AML-193 (cell line): ENCODE measurements at regions not wholly inside any gene's neighbourhood (a gene's known extent, or its start where the extent isn't known, plus 50 kb on each side); places are given as distances from the start of the nearest gene placed in this dataset.

Experiments
- DNase-seq, 2 experiments: peaks; one replicate each; lab custom pipeline; 2025; lab: John Stamatoyannopoulos, UW

DNA sequence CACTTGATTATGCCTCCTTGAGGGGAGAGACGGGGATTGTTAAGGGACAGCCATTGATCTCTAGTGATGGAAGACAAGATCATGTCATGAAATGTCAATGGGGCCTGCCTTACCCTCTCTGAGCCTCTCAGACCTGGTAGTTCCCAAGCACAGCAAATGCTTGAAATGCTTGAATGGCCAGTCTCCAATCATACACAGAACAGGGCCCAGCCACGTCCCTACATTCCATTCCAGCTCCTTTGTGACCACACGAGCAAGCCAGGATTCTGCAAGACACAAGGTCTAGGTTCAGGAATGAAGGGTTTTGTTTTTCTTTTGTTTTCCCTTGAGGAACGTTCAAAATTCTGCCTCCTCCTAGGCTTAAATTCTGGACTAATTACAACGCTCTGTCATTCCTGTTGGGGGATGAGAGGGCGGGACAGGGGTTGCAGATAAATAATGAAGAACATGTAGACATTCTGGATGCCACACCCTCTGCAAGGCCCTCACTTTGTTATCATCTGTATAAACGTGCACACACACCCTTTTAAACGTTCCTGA is 98.1 kb upstream of the YPEL5 start:
- DNase-seq, result no peak

- no peak for DNase-seq
These were observed 91.3 kb upstream of the YPEL5 start for GRCh38 chr2:30055548-30055947.

- DNase-seq, result no peak
These were observed 86.2 kb upstream of the YPEL5 start for GRCh38 chr2:30060562-30060961.

DNA sequence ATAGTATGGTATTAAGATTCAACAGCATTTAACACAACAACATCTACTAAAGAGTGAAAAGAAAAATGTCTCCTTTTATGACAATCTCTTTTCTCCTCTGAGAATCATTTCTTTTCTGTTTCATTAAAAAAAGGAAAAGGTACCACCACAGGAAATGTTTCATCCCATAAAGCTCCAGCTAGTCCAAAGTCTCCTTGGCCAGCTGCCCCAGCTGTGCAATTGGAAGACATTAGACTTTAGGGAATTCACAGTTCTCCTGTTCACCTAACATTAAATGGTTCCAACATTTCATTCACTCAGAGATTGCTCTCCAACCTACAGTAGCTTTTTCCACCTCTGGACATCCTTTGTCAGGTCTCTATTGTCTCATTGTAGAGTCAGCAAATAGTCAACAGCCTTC is 78.7 kb upstream of the YPEL5 start:
- no peak for DNase-seq

GRCh38 chr2:30072250-30072842 is 74.5 kb upstream of the YPEL5 start:
- DNase-seq, result peak; percentile 50 to 55

GRCh38 chr2:30073523-30073922 is 73.3 kb upstream of the YPEL5 start:
- no peak for DNase-seq

DNA sequence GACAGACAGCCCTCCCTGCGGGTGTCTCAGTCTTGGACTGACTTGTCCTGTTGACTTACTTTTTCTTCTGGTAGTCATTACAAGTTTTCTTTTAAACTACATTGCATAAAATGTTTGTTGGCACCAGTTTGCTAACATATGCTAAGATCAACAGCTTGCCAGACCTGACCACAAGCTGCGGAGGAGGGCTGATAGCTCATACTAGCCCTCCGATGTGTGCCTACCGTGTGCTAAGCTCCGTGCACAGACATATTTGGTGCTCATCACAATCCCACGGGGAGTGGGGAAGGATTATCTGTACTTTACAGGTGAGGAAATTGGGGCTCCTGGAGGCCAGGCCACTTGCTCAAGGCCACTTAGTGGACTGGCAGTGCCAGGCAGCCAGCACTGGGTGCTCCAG is 72.8 kb upstream of the YPEL5 start:
- no peak for DNase-seq

- DNase-seq, result no peak
These were observed 68.3 kb upstream of the YPEL5 start for GRCh38 chr2:30078521-30078920.

DNA sequence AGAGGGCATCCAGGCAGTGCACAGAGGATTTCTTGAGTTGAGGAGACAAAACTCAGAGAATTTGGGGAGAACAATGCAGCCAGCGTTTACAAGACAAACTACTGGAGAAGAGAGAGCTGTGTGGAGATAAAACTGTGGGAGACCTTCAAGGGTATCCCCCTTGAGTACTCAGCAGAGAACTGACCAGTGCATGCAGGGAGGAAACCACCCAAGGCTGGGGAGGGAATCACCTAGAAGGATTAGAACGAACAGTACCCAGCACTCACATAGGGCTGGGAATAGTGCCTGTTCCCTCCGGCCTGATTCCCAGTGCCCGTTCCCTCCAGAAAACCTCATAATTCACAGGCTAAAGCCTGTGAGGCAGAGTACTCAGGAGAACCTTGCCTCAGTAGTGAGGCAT is 61.9 kb upstream of the YPEL5 start:
- DNase-seq, result no peak

GRCh38 chr2:30089171-30089570 is 57.6 kb upstream of the YPEL5 start:
- no peak for DNase-seq

- no peak for DNase-seq
These were observed 51.4 kb upstream of the YPEL5 start for GRCh38 chr2:30095402-30095801.

DNA sequence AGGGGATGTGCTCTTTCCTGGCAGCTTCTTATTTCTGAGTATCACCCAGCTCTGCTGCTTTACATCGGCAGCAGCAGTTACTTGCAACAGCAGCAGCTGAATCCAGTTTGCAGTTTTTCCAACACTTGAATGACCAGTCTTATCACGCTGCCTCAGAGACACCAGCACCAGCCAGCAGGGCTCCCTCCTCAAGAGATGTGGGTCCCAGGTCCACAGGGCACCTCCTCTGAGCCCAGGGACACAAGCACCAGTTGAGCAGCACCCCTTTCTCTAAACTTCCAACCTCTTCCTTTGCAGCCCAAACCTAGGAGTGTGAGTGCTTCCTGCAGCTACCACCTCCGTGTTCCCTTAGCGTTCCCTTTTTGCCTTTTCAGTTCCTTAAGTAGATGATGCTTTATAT is 50.4 kb upstream of the YPEL5 start:
- DNase-seq, result no peak
